ENCODE measurements at regions not wholly inside any gene's neighbourhood (a gene's known extent, or its start where the extent isn't known, plus 50 kb on each side); places are given as distances from the start of the nearest gene placed in this dataset.

- Histone ChIP-seq H4K20me1 (ENCODE audit: low read depth, low read length) (no peaks in the 10 kb centered on the region), H3K36me3 (ENCODE audit: low read length) (peaks cover 2% of the 10 kb centered on the region), H3K79me2 (ENCODE audit: insufficient read depth, low read length) (no peaks in the 10 kb centered on the region), H3F3A (ENCODE audit: insufficient read depth) (no peaks in the 10 kb centered on the region), H3K9me2 (replicated peaks; ENCODE audit: insufficient read depth, low read length) (no peaks in the 10 kb centered on the region), H3K9ac (ENCODE audit: low read length) (no peak overlapping the region), H3K4me3 (ENCODE audit: insufficient read depth, low read length, poor library complexity, severe bottlenecking) (no peak overlapping the region), H3K27ac (ENCODE audit: low read depth, low read length) (no peak overlapping the region), H3K4me2 (ENCODE audit: low read depth, low read length, poor library complexity, severe bottlenecking) (no peak overlapping the region), H3K9me3 (ENCODE audit: insufficient read depth, low read length) (no peaks in the 10 kb centered on the region), H2AFZ (ENCODE audit: low read depth, low read length, severe bottlenecking) (no peak overlapping the region), H3K27me3 (ENCODE audit: low read length) (no peaks in the 10 kb centered on the region)
- TF ChIP-seq EZH2phosphoT487 (conservative IDR thresholded peaks at IDR 0.05; ENCODE audit: low read length) (no peak), CTCF (IDR thresholded peaks at IDR 0.05; ENCODE audit: insufficient read depth, low read length, poor library complexity, severe bottlenecking) (no peak)
These were observed 311.0 kb upstream of the RGS6 start for GRCh38 chr14:71621276-71621675.

- no peaks in the 10 kb centered on the region for H3K9me3 ChIP-seq (ENCODE audit: insufficient read depth, low read length)
- H3K27me3 ChIP-seq (ENCODE audit: low read length): no peaks in the 10 kb centered on the region
- no peak overlapping the region for H3K9ac ChIP-seq (ENCODE audit: low read length)
- H3K4me3 ChIP-seq (ENCODE audit: insufficient read depth, low read length, poor library complexity, severe bottlenecking): no peak overlapping the region
- TF ChIP-seq EZH2phosphoT487 (conservative IDR thresholded peaks at IDR 0.05; ENCODE audit: low read length): no peak
- H3K27ac ChIP-seq (ENCODE audit: low read depth, low read length): no peak overlapping the region
- no peaks in the 10 kb centered on the region for H4K20me1 ChIP-seq (ENCODE audit: low read depth, low read length)
- no peak overlapping the region for H2AFZ ChIP-seq (ENCODE audit: low read depth, low read length, severe bottlenecking)
- H3K4me2 ChIP-seq (ENCODE audit: low read depth, low read length, poor library complexity, severe bottlenecking): no peak overlapping the region
- H3F3A ChIP-seq (ENCODE audit: insufficient read depth): no peaks in the 10 kb centered on the region
- no peaks in the 10 kb centered on the region for H3K9me2 ChIP-seq (replicated peaks; ENCODE audit: insufficient read depth, low read length)
- H3K36me3 ChIP-seq (ENCODE audit: low read length): peaks cover 2% of the 10 kb centered on the region
- H3K79me2 ChIP-seq (ENCODE audit: insufficient read depth, low read length): no peaks in the 10 kb centered on the region
These were observed 310.1 kb upstream of the RGS6 start for GRCh38 chr14:71621980-71622605.

- H4K20me1 ChIP-seq (ENCODE audit: low read depth, low read length): no peaks in the 10 kb centered on the region
- no peak overlapping the region for H2AFZ ChIP-seq (ENCODE audit: low read depth, low read length, severe bottlenecking)
- no peaks in the 10 kb centered on the region for H3F3A ChIP-seq (ENCODE audit: insufficient read depth)
- H3K4me3 ChIP-seq (ENCODE audit: insufficient read depth, low read length, poor library complexity, severe bottlenecking): no peak overlapping the region
- no peak overlapping the region for H3K9ac ChIP-seq (ENCODE audit: low read length)
- no peak for TF ChIP-seq CTCF (IDR thresholded peaks at IDR 0.05; ENCODE audit: insufficient read depth, low read length, poor library complexity, severe bottlenecking)
- no peak for TF ChIP-seq EZH2phosphoT487 (conservative IDR thresholded peaks at IDR 0.05; ENCODE audit: low read length)
- H3K36me3 ChIP-seq (ENCODE audit: low read length): peaks cover 2% of the 10 kb centered on the region
- no peak overlapping the region for H3K4me2 ChIP-seq (ENCODE audit: low read depth, low read length, poor library complexity, severe bottlenecking)
- H3K27me3 ChIP-seq (ENCODE audit: low read length): no peaks in the 10 kb centered on the region
- H3K27ac ChIP-seq (ENCODE audit: low read depth, low read length): no peak overlapping the region
- H3K9me2 ChIP-seq (replicated peaks; ENCODE audit: insufficient read depth, low read length): no peaks in the 10 kb centered on the region
- H3K9me3 ChIP-seq (ENCODE audit: insufficient read depth, low read length): no peaks in the 10 kb centered on the region
- H3K79me2 ChIP-seq (ENCODE audit: insufficient read depth, low read length): no peaks in the 10 kb centered on the region
These were observed 308.3 kb upstream of the RGS6 start for GRCh38 chr14:71623939-71624338.

GRCh38 chr14:71625175-71625574, 307.1 kb upstream of the RGS6 start:
- Histone ChIP-seq H3K9ac (ENCODE audit: low read length) (no peak overlapping the region), H3K27ac (ENCODE audit: low read depth, low read length) (no peak overlapping the region), H3F3A (ENCODE audit: insufficient read depth) (no peaks in the 10 kb centered on the region), H3K27me3 (ENCODE audit: low read length) (no peaks in the 10 kb centered on the region), H3K9me3 (ENCODE audit: insufficient read depth, low read length) (no peaks in the 10 kb centered on the region), H2AFZ (ENCODE audit: low read depth, low read length, severe bottlenecking) (no peak overlapping the region), H3K36me3 (ENCODE audit: low read length) (peaks cover 2% of the 10 kb centered on the region; the same call in 1 of the 2 replicates), H3K4me3 (ENCODE audit: insufficient read depth, low read length, poor library complexity, severe bottlenecking) (no peak overlapping the region), H3K4me2 (ENCODE audit: low read depth, low read length, poor library complexity, severe bottlenecking) (no peak overlapping the region), H4K20me1 (ENCODE audit: low read depth, low read length) (no peaks in the 10 kb centered on the region), H3K79me2 (ENCODE audit: insufficient read depth, low read length) (no peaks in the 10 kb centered on the region), H3K9me2 (replicated peaks; ENCODE audit: insufficient read depth, low read length) (no peaks in the 10 kb centered on the region)
- TF ChIP-seq EZH2phosphoT487 (conservative IDR thresholded peaks at IDR 0.05; ENCODE audit: low read length) (no peak), CTCF (IDR thresholded peaks at IDR 0.05; ENCODE audit: insufficient read depth, low read length, poor library complexity, severe bottlenecking) (no peak)

Measured in SU-DHL-6 (cell line).